CD4-positive, alpha-beta T cell treated with Interferon gamma for 1 hour (primary cell): ENCODE measurements at regions not wholly inside any gene's neighbourhood (a gene's known extent, or its start where the extent isn't known, plus 50 kb on each side); places are given as distances from the start of the nearest gene placed in this dataset.

Source experiments
- DNase-seq: peaks from one replicate; pipeline ENCODE4 v3.0.0-alpha.2; 2020

GRCh38 chr15:96687388-96688107, 357.0 kb downstream of the NR2F2 start:
- no peak for DNase-seq

GRCh38 chr15:96690733-96691132, 360.2 kb downstream of the NR2F2 start:
- no peak for DNase-seq

- no peak for DNase-seq
These were observed 362.3 kb downstream of the NR2F2 start for GRCh38 chr15:96692826-96693225.

- no peak for DNase-seq
These were observed 363.0 kb downstream of the NR2F2 start for GRCh38 chr15:96693515-96693914.

GRCh38 chr15:96693990-96694517, 363.6 kb downstream of the NR2F2 start:
- DNase-seq = no peak

GRCh38 chr15:96695426-96695825, 364.9 kb downstream of the NR2F2 start:
- no peak for DNase-seq

- no peak for DNase-seq
These were observed 369.4 kb downstream of the NR2F2 start for GRCh38 chr15:96699871-96700401.

- no peak for DNase-seq
These were observed 370.1 kb downstream of the NR2F2 start for GRCh38 chr15:96700555-96700954.

GRCh38 chr15:96701443-96701842, 370.9 kb downstream of the NR2F2 start:
- DNase-seq = no peak

- DNase-seq = no peak
These were observed 371.4 kb downstream of the NR2F2 start for GRCh38 chr15:96701877-96702276.

- DNase-seq = no peak
These were observed 372.1 kb downstream of the NR2F2 start for GRCh38 chr15:96702589-96702988.

GRCh38 chr15:96703091-96703490, 372.6 kb downstream of the NR2F2 start:
- DNase-seq = no peak

- no peak for DNase-seq
These were observed 373.5 kb downstream of the NR2F2 start for GRCh38 chr15:96703794-96704550.

GRCh38 chr15:96716075-96716474, 385.6 kb downstream of the NR2F2 start:
- no peak for DNase-seq

- DNase-seq = no peak
These were observed 386.0 kb downstream of the NR2F2 start for GRCh38 chr15:96716478-96716877.

GRCh38 chr15:96720251-96720650, 389.8 kb downstream of the NR2F2 start:
- peak; percentile 5 for DNase-seq

- no peak for DNase-seq
These were observed 390.2 kb downstream of the NR2F2 start for GRCh38 chr15:96720656-96721055.

- DNase-seq = no peak
These were observed 398.1 kb downstream of the NR2F2 start for GRCh38 chr15:96728591-96728990.

GRCh38 chr15:96732704-96733103, 402.2 kb downstream of the NR2F2 start:
- no peak for DNase-seq

GRCh38 chr15:96733721-96734120, 403.2 kb downstream of the NR2F2 start:
- DNase-seq = no peak

- DNase-seq = no peak
These were observed 405.2 kb downstream of the NR2F2 start for GRCh38 chr15:96735632-96736240.

- DNase-seq = no peak
These were observed 405.9 kb downstream of the NR2F2 start for GRCh38 chr15:96736384-96736783.

- no peak for DNase-seq
These were observed 406.9 kb downstream of the NR2F2 start for GRCh38 chr15:96737408-96737807.

GRCh38 chr15:96746665-96747064, 416.2 kb downstream of the NR2F2 start:
- DNase-seq = no peak
